ENCODE measurements at regions not wholly inside any gene's neighbourhood (a gene's known extent, or its start where the extent isn't known, plus 50 kb on each side); places are given as distances from the start of the nearest gene placed in this dataset.

DNA sequence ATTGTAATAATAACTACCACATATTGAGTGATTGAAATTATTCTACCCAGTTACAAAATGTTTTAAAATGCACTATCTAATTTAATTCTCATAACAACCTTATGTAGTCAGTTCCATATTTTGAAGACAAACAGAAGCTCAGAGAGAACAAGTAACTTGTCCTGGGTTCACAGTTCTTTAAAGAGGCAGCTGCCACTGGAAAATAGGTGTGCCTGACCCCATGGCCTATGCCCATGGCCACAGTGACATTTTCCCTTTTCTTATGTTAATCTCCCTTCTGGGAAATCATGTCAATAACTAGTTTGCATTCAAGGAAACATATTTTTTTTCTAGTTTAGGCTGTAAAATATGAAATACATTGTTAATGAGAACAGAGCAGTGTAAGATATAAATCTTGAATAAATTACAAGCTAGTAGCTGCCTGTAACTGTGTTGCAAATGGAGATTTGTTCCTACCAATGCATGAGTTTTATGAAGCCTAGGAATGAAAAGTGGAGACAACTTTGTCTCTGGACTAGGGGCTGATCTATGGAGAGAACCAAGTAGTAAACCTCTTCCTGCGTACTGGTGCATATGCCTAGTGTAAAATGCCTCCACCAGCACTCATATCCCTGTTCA lies 1018.0 kb downstream of the NTRK3 start:
- no peak for DNase-seq (ENCODE audit: low spot score)

DNA sequence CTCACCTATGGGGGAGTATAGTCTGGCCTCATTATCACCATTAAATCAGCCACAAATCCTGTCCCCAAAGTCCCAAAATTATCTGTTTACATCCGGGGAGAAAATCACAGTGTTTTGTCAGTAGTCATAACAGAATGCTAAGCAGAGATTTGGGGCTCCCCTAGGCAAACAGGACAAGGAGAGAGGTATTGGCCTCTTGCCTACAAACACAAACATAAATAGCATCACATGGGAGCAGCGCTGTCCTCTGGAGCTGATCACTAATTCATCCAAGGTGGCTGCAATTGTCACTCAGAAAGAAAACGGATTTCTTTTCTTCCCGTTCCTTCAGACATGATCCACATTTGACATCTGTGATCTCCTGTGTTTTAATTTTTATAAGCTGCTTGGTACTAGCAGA lies 1028.1 kb downstream of the NTRK3 start:
- no peak for DNase-seq (ENCODE audit: low spot score)

- DNase-seq (ENCODE audit: low spot score) = no peak
Measured at GRCh38 chr15:87227846-87228245, 1028.7 kb downstream of the NTRK3 start.

DNA sequence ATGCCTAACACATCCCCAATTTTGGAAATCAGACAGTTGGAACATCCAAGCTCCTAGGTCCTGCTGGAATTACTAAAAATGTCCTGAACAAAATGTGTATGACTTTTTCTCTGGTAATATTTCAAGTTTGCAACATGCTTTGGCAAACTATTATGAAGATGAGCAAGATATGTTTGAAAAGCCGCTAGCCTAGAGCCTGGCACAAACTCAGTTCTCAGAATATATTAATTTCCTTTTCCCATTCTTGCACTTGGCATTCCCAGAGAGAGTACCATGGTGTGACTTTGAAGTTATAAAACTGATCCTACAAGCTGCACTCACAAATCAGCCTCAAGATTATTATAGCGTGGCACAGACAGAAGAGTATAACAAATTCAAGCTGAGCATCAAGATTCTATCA lies 1031.1 kb downstream of the NTRK3 start:
- DNase-seq (ENCODE audit: low spot score) = no peak

GRCh38 chr15:87224404-87224803 lies 1032.1 kb downstream of the NTRK3 start:
- no peak for DNase-seq (ENCODE audit: low spot score)

- no peak for DNase-seq (ENCODE audit: low spot score)
Measured at GRCh38 chr15:87219650-87220615, 1036.6 kb downstream of the NTRK3 start.

GRCh38 chr15:87215100-87215499 lies 1041.4 kb downstream of the NTRK3 start:
- DNase-seq (ENCODE audit: low spot score) = no peak

GRCh38 chr15:87213626-87214025 lies 1042.9 kb downstream of the NTRK3 start:
- no peak for DNase-seq (ENCODE audit: low spot score)

DNA sequence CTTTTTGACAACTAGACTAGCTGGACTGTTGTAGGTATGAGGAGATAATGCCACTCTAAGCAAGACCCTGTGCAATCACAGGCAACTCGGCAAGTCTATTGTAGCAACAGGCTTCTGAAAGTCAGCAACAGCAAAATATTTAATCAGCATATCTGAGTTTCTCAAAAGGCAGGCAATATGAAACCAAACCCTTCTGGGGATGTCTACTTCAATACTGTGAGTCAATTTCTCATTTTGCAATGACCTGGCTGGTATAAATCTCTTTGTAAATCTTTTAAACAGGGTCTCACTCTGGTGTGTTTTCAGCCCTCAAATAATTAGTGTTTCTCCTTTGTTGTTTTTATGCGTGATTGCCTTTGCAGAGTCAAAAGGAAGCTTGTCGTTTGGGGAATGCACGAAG lies 1044.5 kb downstream of the NTRK3 start:
- no peak for DNase-seq (ENCODE audit: low spot score)

- DNase-seq (ENCODE audit: low spot score) = no peak
Measured at GRCh38 chr15:87211547-87211946, 1045.0 kb downstream of the NTRK3 start.

DNA sequence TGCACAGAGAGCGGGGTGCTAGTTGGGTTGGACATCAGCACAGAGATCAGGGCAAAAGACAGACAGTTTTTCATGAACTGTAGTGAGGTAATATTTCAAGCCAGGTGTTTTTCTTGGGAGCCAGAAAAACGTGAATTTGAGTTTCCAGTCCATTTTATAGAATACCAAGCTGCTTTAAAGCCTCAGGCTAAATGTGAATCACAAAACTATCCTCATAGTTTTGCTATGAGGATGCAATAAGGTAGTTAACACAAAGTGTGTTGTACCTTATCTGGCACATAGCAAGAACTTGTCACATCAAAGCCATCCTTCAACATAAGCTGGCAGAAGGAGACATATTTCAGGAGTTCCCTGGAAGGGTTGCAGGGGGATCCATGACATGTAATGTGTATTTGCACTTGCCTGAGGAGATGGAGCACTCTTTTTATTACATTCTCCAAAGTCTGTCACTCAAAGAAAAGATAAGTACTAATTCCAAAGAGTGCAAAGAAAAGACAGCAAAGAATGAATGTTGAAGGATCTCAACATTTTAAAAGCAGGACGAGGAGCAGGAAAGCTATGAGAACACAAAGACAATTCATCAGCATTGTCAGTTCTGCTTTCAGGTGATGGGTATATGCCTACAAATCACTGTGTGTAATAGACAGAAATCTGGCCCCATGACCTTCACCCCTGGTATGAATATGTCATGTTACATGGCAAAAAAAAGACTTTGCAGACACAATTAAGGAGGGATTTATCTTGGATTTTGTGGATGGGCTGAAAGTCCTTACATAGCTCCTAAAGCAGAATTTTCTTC lies 1046.4 kb downstream of the NTRK3 start:
- DNase-seq (ENCODE audit: low spot score) = no peak

DNA sequence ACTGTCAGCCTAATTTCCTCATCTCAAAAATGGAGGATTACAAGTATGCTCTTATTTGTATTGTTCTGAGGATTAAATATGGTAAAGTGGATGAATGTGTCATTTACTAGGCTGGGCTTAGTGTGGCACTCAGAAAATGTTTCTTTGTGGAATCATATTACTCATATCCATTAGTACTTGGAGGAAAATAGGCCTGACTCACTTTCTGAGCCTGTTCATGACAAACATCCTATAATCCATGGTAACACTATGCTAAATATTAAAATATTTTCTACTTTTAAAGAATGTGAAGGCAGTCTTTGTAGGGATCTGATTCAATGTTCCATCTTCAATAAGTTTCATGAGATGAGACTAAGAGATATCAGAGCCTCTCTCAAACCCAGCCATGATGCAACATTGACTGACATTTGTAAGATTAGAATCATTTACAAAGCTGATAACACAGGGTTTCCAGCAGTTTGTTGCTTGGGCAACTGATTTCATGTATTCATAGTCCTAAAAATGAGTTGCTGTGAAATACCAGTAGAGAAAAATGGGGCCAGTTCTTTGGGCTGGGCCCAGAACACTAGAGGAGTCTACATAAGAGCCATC lies 1048.5 kb downstream of the NTRK3 start:
- DNase-seq (ENCODE audit: low spot score) = no peak

DNA sequence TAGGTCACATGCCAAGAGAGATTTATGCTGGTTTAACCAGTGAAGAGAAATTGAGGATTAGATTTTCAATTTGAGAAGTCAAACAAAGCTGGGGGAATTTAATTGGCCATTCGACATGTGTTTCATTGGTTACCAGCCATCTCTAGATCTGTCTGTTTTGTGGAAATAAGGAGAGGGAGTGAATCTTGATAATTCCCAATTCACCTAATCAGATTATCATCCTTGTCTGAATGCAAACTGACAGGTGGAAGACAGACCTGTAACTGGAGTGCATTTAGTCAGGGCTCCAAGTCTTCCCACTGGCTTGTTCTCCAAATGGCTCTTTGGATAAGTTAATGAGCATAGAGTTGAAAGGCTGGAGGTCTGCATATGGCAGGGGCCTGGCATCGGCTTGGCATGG lies 1049.3 kb downstream of the NTRK3 start:
- DNase-seq (ENCODE audit: low spot score) = no peak

- DNase-seq (ENCODE audit: low spot score) = no peak
Measured at GRCh38 chr15:87201986-87202385, 1054.6 kb downstream of the NTRK3 start.

GRCh38 chr15:87200149-87200548 lies 1056.4 kb downstream of the NTRK3 start:
- no peak for DNase-seq (ENCODE audit: low spot score)

- no peak for DNase-seq (ENCODE audit: low spot score)
Measured at GRCh38 chr15:87197981-87198380, 1058.6 kb downstream of the NTRK3 start.

- no peak for DNase-seq (ENCODE audit: low spot score)
Measured at GRCh38 chr15:87196498-87196897, 1060.0 kb downstream of the NTRK3 start.

GRCh38 chr15:87193481-87193880 lies 1063.1 kb downstream of the NTRK3 start:
- DNase-seq (ENCODE audit: low spot score) = no peak

- no peak for DNase-seq (ENCODE audit: low spot score)
Measured at GRCh38 chr15:87167706-87168105, 1088.0 kb downstream of the AGBL1 start.

GRCh38 chr15:87167055-87167454 lies 1087.4 kb downstream of the AGBL1 start:
- DNase-seq (ENCODE audit: low spot score) = no peak

DNA sequence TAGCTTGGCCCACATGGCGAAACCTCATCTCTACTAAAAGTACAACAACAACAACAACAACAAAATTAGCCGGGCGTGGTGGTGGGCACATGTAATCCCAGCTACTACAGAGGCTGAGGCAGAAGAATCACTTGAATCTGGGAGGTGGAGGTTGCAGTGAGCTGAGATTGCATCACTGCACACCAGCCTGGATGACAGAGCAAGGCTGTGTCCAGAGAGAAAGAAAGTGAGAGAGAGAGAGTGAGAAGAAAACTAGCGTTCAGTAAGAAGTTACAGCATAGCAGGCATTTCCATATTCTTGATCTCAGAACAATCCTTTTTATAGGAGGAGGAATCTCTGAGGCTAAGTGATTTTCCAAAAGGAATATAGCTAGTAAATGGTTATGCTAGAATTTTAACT lies 1076.1 kb downstream of the AGBL1 start:
- DNase-seq (ENCODE audit: low spot score) = no peak

GRCh38 chr15:87154761-87155160 lies 1075.1 kb downstream of the AGBL1 start:
- no peak for DNase-seq (ENCODE audit: low spot score)

Data from hepatic stellate cell (primary cell).